ENCODE measurements at regions not wholly inside any gene's neighbourhood (a gene's known extent, or its start where the extent isn't known, plus 50 kb on each side); places are given as distances from the start of the nearest gene placed in this dataset.

- H2BK5ac ChIP-seq (ENCODE audit: low read length), result no peak overlapping the region
- H3K18ac ChIP-seq (ENCODE audit: low read length), result no peak overlapping the region
- H3K4ac ChIP-seq (ENCODE audit: low read depth, low read length), result no peak overlapping the region
- H3K27ac ChIP-seq (ENCODE audit: low read depth, low read length), result no peak overlapping the region
- H3K79me1 ChIP-seq (ENCODE audit: low read length), result no peaks in the 10 kb centered on the region
- H3K4me1 ChIP-seq (ENCODE audit: control insufficient read depth, low read depth, low read length), result no peaks in the 10 kb centered on the region
- H3K23ac ChIP-seq (ENCODE audit: low read length), result no peak overlapping the region
- no peaks in the 10 kb centered on the region for H3K36me3 ChIP-seq (ENCODE audit: control insufficient read depth, insufficient read depth, low read length)
- H4K8ac ChIP-seq (ENCODE audit: low read depth, low read length), result no peak overlapping the region
- no peak overlapping the region for H4K5ac ChIP-seq (ENCODE audit: low read length)
- H3K4me2 ChIP-seq (ENCODE audit: low read length), result no peak overlapping the region
- H3K9ac ChIP-seq (ENCODE audit: low read length), result no peak overlapping the region
- DNase-seq, result no peak
- H2BK15ac ChIP-seq (replicated peaks; ENCODE audit: low read depth), result no peak overlapping the region
- no peak overlapping the region for H3K56ac ChIP-seq (ENCODE audit: low read length)
- no peak overlapping the region for H2BK120ac ChIP-seq (ENCODE audit: low read depth, low read length)
- no peaks in the 10 kb centered on the region for H3K27me3 ChIP-seq (ENCODE audit: insufficient read depth, low read length, poor library complexity)
- no peak overlapping the region for H2AK5ac ChIP-seq (ENCODE audit: low read length)
- H3K79me2 ChIP-seq (ENCODE audit: control insufficient read depth, insufficient read depth, low read length), result no peaks in the 10 kb centered on the region
- no CpG with 5 or more reads among the region's 29 CpGs for WGBS (ENCODE audit: extremely low coverage, insufficient coverage, low lambda C conversion rate)
- no peak overlapping the region for H3K4me3 ChIP-seq (ENCODE audit: low read length)
Measured at GRCh38 chr16:89038811-89039735, 54.6 kb upstream of the ACSF3 start.

- H3K27me3 ChIP-seq (ENCODE audit: insufficient read depth, low read length, poor library complexity), result no peaks in the 10 kb centered on the region
- H3K4me3 ChIP-seq (ENCODE audit: low read length), result no peak overlapping the region
- H3K4me2 ChIP-seq (ENCODE audit: low read length), result no peak overlapping the region
- no peak overlapping the region for H2BK120ac ChIP-seq (ENCODE audit: low read depth, low read length)
- H3K36me3 ChIP-seq (ENCODE audit: control insufficient read depth, insufficient read depth, low read length), result no peaks in the 10 kb centered on the region
- H3K79me2 ChIP-seq (ENCODE audit: control insufficient read depth, insufficient read depth, low read length), result no peaks in the 10 kb centered on the region
- H2BK5ac ChIP-seq (ENCODE audit: low read length), result no peak overlapping the region
- H3K4ac ChIP-seq (ENCODE audit: low read depth, low read length), result no peak overlapping the region
- no peak for DNase-seq
- H3K18ac ChIP-seq (ENCODE audit: low read length), result no peak overlapping the region
- H3K23ac ChIP-seq (ENCODE audit: low read length), result no peak overlapping the region
- H3K27ac ChIP-seq (ENCODE audit: low read depth, low read length), result no peak overlapping the region
- H3K79me1 ChIP-seq (ENCODE audit: low read length), result no peaks in the 10 kb centered on the region
- H3K4me1 ChIP-seq (ENCODE audit: control insufficient read depth, low read depth, low read length), result no peaks in the 10 kb centered on the region
- no peak overlapping the region for H2BK15ac ChIP-seq (replicated peaks; ENCODE audit: low read depth)
- no CpG with 5 or more reads among the region's 18 CpGs for WGBS (ENCODE audit: extremely low coverage, insufficient coverage, low lambda C conversion rate)
- no peak overlapping the region for H3K9ac ChIP-seq (ENCODE audit: low read length)
- H4K5ac ChIP-seq (ENCODE audit: low read length), result no peak overlapping the region
- no peak overlapping the region for H3K56ac ChIP-seq (ENCODE audit: low read length)
- H2AK5ac ChIP-seq (ENCODE audit: low read length), result no peak overlapping the region
- no peak overlapping the region for H4K8ac ChIP-seq (ENCODE audit: low read depth, low read length)
Measured at GRCh38 chr16:89039756-89040155, 53.9 kb upstream of the ACSF3 start.

DNA sequence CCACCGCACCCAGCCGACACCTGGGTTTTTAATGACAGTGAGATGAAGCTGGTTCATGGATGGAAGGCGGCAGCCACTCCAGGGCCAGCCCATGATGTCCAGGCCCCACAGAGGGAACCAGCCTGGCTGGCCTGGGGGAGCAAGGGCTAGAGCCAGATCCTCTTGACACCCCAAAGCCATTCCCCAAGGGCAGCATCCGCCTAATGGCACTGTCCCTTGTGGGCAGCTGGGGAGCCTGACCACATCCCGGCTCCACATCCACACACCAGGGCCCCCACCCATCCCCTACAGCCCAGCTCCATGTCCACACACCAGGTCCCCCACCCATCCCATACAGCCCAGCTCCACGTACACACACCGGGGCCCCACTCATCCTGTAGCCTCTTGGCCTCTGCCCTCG is 53.3 kb upstream of the ACSF3 start:
- no peak overlapping the region for H3K27ac ChIP-seq (ENCODE audit: low read depth, low read length)
- no peak overlapping the region for H2BK15ac ChIP-seq (replicated peaks; ENCODE audit: low read depth)
- H3K4me2 ChIP-seq (ENCODE audit: low read length), result no peak overlapping the region
- H3K79me1 ChIP-seq (ENCODE audit: low read length), result no peaks in the 10 kb centered on the region
- DNase-seq, result no peak
- H3K9ac ChIP-seq (ENCODE audit: low read length), result no peak overlapping the region
- H3K4me1 ChIP-seq (ENCODE audit: control insufficient read depth, low read depth, low read length), result no peaks in the 10 kb centered on the region
- H3K4ac ChIP-seq (ENCODE audit: low read depth, low read length), result no peak overlapping the region
- H3K79me2 ChIP-seq (ENCODE audit: control insufficient read depth, insufficient read depth, low read length), result no peaks in the 10 kb centered on the region
- no peaks in the 10 kb centered on the region for H3K36me3 ChIP-seq (ENCODE audit: control insufficient read depth, insufficient read depth, low read length)
- H3K56ac ChIP-seq (ENCODE audit: low read length), result no peak overlapping the region
- no CpG with 5 or more reads among the region's 8 CpGs for WGBS (ENCODE audit: extremely low coverage, insufficient coverage, low lambda C conversion rate)
- H4K8ac ChIP-seq (ENCODE audit: low read depth, low read length), result no peak overlapping the region
- H2BK120ac ChIP-seq (ENCODE audit: low read depth, low read length), result no peak overlapping the region
- no peak overlapping the region for H2BK5ac ChIP-seq (ENCODE audit: low read length)
- no peaks in the 10 kb centered on the region for H3K27me3 ChIP-seq (ENCODE audit: insufficient read depth, low read length, poor library complexity)
- no peak overlapping the region for H3K23ac ChIP-seq (ENCODE audit: low read length)
- H2AK5ac ChIP-seq (ENCODE audit: low read length), result no peak overlapping the region
- H4K5ac ChIP-seq (ENCODE audit: low read length), result no peak overlapping the region
- H3K18ac ChIP-seq (ENCODE audit: low read length), result no peak overlapping the region
- H3K4me3 ChIP-seq (ENCODE audit: low read length), result no peak overlapping the region

- no peak overlapping the region for H3K4me2 ChIP-seq (ENCODE audit: low read length)
- no peaks in the 10 kb centered on the region for H3K36me3 ChIP-seq (ENCODE audit: control insufficient read depth, insufficient read depth, low read length)
- no peak overlapping the region for H2BK15ac ChIP-seq (replicated peaks; ENCODE audit: low read depth)
- H3K4ac ChIP-seq (ENCODE audit: low read depth, low read length), result no peak overlapping the region
- H3K23ac ChIP-seq (ENCODE audit: low read length), result no peak overlapping the region
- WGBS (ENCODE audit: extremely low coverage, insufficient coverage, low lambda C conversion rate), result no CpG with 5 or more reads among the region's 25 CpGs
- H2BK5ac ChIP-seq (ENCODE audit: low read length), result no peak overlapping the region
- H3K56ac ChIP-seq (ENCODE audit: low read length), result no peak overlapping the region
- no peak overlapping the region for H3K27ac ChIP-seq (ENCODE audit: low read depth, low read length)
- no peak overlapping the region for H4K8ac ChIP-seq (ENCODE audit: low read depth, low read length)
- H3K79me2 ChIP-seq (ENCODE audit: control insufficient read depth, insufficient read depth, low read length), result no peaks in the 10 kb centered on the region
- H3K79me1 ChIP-seq (ENCODE audit: low read length), result no peaks in the 10 kb centered on the region
- no peaks in the 10 kb centered on the region for H3K4me1 ChIP-seq (ENCODE audit: control insufficient read depth, low read depth, low read length)
- no peak overlapping the region for H3K18ac ChIP-seq (ENCODE audit: low read length)
- H2BK120ac ChIP-seq (ENCODE audit: low read depth, low read length), result no peak overlapping the region
- no peak overlapping the region for H2AK5ac ChIP-seq (ENCODE audit: low read length)
- no peaks in the 10 kb centered on the region for H3K27me3 ChIP-seq (ENCODE audit: insufficient read depth, low read length, poor library complexity)
- no peak overlapping the region for H4K5ac ChIP-seq (ENCODE audit: low read length)
- H3K9ac ChIP-seq (ENCODE audit: low read length), result no peak overlapping the region
- DNase-seq, result no peak
- no peak overlapping the region for H3K4me3 ChIP-seq (ENCODE audit: low read length)
Measured at GRCh38 chr16:89040861-89041570, 52.6 kb upstream of the ACSF3 start.

DNA sequence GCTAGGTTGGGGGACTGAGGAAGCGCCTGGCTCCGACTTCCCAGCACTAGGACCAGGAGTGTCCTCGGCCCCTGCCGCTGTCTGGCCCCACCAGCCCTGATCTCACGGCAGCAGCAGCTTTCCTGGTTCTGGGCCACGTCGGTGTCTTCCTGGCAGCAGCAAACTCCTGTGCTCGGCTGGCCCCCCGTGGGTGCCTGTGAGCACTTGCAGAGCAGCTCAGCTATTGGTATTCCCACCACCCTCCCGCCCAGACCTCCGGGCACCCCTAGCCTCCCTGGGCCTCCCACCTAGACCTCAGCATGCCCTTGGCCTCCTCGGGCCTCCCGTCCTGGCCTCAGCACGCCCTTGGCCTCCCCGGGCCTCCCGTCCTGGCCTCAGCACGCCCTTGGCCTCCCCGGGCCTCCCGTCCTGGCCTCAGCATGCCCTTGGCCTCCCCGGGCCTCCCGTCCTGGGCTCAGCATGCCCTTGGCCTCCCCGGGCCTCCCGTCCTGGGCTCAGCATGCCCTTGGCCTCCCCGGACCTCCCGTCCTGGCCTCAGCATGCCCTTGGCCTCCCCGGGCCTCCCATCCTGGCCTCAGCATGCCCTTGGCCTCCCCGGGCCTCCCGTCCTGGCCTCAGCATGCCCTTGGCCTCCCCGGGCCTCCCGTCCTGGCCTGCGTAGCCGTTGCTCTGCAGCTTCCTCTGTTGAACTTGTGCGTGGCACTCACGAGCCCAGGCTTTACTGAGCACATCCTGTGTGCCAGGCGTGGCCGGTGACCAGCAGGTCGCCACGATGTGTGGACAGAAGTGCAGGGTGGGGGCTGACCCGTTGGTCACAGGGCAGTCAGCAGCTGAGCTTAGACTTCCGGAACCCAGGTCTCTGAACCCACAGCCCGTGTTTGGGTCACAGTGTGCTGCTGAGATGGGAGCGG is 51.8 kb upstream of the ACSF3 start:
- Histone ChIP-seq H3K4me2 (ENCODE audit: low read length) (no peak overlapping the region), H3K79me1 (ENCODE audit: low read length) (no peaks in the 10 kb centered on the region), H2AK5ac (ENCODE audit: low read length) (no peak overlapping the region), H2BK120ac (ENCODE audit: low read depth, low read length) (no peak overlapping the region), H3K56ac (ENCODE audit: low read length) (no peak overlapping the region), H3K27ac (ENCODE audit: low read depth, low read length) (no peak overlapping the region), H3K4me1 (ENCODE audit: control insufficient read depth, low read depth, low read length) (no peaks in the 10 kb centered on the region), H4K5ac (ENCODE audit: low read length) (no peak overlapping the region), H2BK15ac (replicated peaks; ENCODE audit: low read depth) (no peak overlapping the region), H3K79me2 (ENCODE audit: control insufficient read depth, insufficient read depth, low read length) (no peaks in the 10 kb centered on the region), H3K36me3 (ENCODE audit: control insufficient read depth, insufficient read depth, low read length) (no peaks in the 10 kb centered on the region), H2BK5ac (ENCODE audit: low read length) (no peak overlapping the region), H3K27me3 (ENCODE audit: insufficient read depth, low read length, poor library complexity) (no peaks in the 10 kb centered on the region), H3K23ac (ENCODE audit: low read length) (no peak overlapping the region), H3K9ac (ENCODE audit: low read length) (no peak overlapping the region), H3K4ac (ENCODE audit: low read depth, low read length) (no peak overlapping the region), H4K8ac (ENCODE audit: low read depth, low read length) (no peak overlapping the region), H3K18ac (ENCODE audit: low read length) (no peak overlapping the region), H3K4me3 (ENCODE audit: low read length) (no peak overlapping the region)
- WGBS (ENCODE audit: extremely low coverage, insufficient coverage, low lambda C conversion rate), result no CpG with 5 or more reads among the region's 42 CpGs
- DNase-seq, result no peak
